ENCODE measurements at regions not wholly inside any gene's neighbourhood (a gene's known extent, or its start where the extent isn't known, plus 50 kb on each side); places are given as distances from the start of the nearest gene placed in this dataset.

GRCh38 chr10:2982146-2982545 is 85.2 kb upstream of the PFKP start:
- no peak for DNase-seq
- TF ChIP-seq CTCF (IDR thresholded peaks at IDR 0.05; ENCODE audit: borderline replicate concordance) = no peak
- Histone ChIP-seq H3K27me3 (ENCODE audit: low read depth) (peaks cover 49% of the 10 kb centered on the region), H3K36me3 (no peaks in the 10 kb centered on the region), H3K4me1 (no peaks in the 10 kb centered on the region), H3K9me3 (replicated peaks) (no peaks in the 10 kb centered on the region), H3K27ac (replicated peaks) (no peak overlapping the region), H3K4me3 (no peak overlapping the region)
- intact Hi-C loops (cut with micrococcal nuclease) = no loop called here

GRCh38 chr10:2981361-2981801 is 86.0 kb upstream of the PFKP start:
- no peaks in the 10 kb centered on the region for H3K36me3 ChIP-seq
- TF ChIP-seq CTCF (IDR thresholded peaks at IDR 0.05; ENCODE audit: borderline replicate concordance) = no peak
- no peak overlapping the region for H3K4me3 ChIP-seq
- no peak overlapping the region for H3K27ac ChIP-seq (replicated peaks)
- peaks cover 43% of the 10 kb centered on the region for H3K27me3 ChIP-seq (ENCODE audit: low read depth)
- no peaks in the 10 kb centered on the region for H3K4me1 ChIP-seq
- intact Hi-C loops (cut with micrococcal nuclease) = no loop called here
- no peaks in the 10 kb centered on the region for H3K9me3 ChIP-seq (replicated peaks)
- DNase-seq = no peak

- intact Hi-C loops (cut with micrococcal nuclease) = no loop called here
- Histone ChIP-seq H3K4me3 (no peak overlapping the region), H3K4me1 (no peaks in the 10 kb centered on the region), H3K9me3 (replicated peaks) (no peaks in the 10 kb centered on the region), H3K27me3 (ENCODE audit: low read depth) (peaks cover 37% of the 10 kb centered on the region), H3K27ac (replicated peaks) (no peak overlapping the region), H3K36me3 (no peaks in the 10 kb centered on the region)
- no peak for TF ChIP-seq CTCF (IDR thresholded peaks at IDR 0.05; ENCODE audit: borderline replicate concordance)
- DNase-seq = no peak
These were observed 86.5 kb upstream of the PFKP start for GRCh38 chr10:2980791-2981360.

- intact Hi-C loops (cut with micrococcal nuclease) = no loop called here
- H3K27ac ChIP-seq (replicated peaks) = no peak overlapping the region
- no peaks in the 10 kb centered on the region for H3K9me3 ChIP-seq (replicated peaks)
- H3K4me1 ChIP-seq = no peaks in the 10 kb centered on the region
- DNase-seq = no peak
- H3K27me3 ChIP-seq (ENCODE audit: low read depth) = peaks cover 31% of the 10 kb centered on the region
- H3K4me3 ChIP-seq = no peak overlapping the region
- no peak for TF ChIP-seq CTCF (IDR thresholded peaks at IDR 0.05; ENCODE audit: borderline replicate concordance)
- no peaks in the 10 kb centered on the region for H3K36me3 ChIP-seq
These were observed 87.2 kb upstream of the PFKP start for GRCh38 chr10:2980116-2980515.

GRCh38 chr10:2979306-2979705 is 88.0 kb upstream of the PFKP start:
- Histone ChIP-seq H3K36me3 (no peaks in the 10 kb centered on the region), H3K4me3 (no peak overlapping the region), H3K27me3 (ENCODE audit: low read depth) (peaks cover 31% of the 10 kb centered on the region), H3K9me3 (replicated peaks) (no peaks in the 10 kb centered on the region), H3K4me1 (no peaks in the 10 kb centered on the region), H3K27ac (replicated peaks) (no peak overlapping the region)
- no peak for DNase-seq
- no peak for TF ChIP-seq CTCF (IDR thresholded peaks at IDR 0.05; ENCODE audit: borderline replicate concordance)
- intact Hi-C loops (cut with micrococcal nuclease) = no loop called here

Data from left ventricle myocardium inferior (tissue), 1 donor.